MCF 10A (cell line): ENCODE measurements at regions not wholly inside any gene's neighbourhood (a gene's known extent, or its start where the extent isn't known, plus 50 kb on each side); places are given as distances from the start of the nearest gene placed in this dataset.

Experiments
- BruUV-seq: library from RNA; stranded (reverse); fragments of 400-500 nt; replicated peaks from 2 replicates; lab custom pipeline; 2021; lab: Mats Ljungman, UMichigan
- CTCF ChIA-PET: fragments of 300-600 bp; sonication (Branson Sonifier 250); formaldehyde crosslinking; extraction: SDS; loops from one replicate; lab custom pipeline; 2021; ENCODE audit warnings: antibody characterized with exemption, inconsistent platforms; lab: Yijun Ruan, JAX
- POLR2A ChIA-PET: fragments of 300-600, 350-650 bp; sonication (Branson Sonifier 250); formaldehyde crosslinking; extraction: SDS; loops from one replicate; lab custom pipeline; 2020; ENCODE audit warnings: antibody characterized with exemption, inconsistent platforms; lab: Yijun Ruan, JAX
- DNase-seq: peaks from one replicate; pipeline ENCODE4 v3.0.0-alpha.2; 2018; ENCODE audit not compliant: unreplicated experiment
- H3K27ac Mint-ChIP-seq: one replicate; pipeline ENCODE4 v1.8.0; 2022; ENCODE audit warnings: mild to moderate bottlenecking, low read depth, mixed read lengths; ENCODE audit not compliant: unreplicated experiment
- H3K27me3 Mint-ChIP-seq: one replicate; pipeline ENCODE4 v1.8.0; 2022; ENCODE audit warnings: mixed read lengths; ENCODE audit not compliant: insufficient read depth, unreplicated experiment
- H3K36me3 Mint-ChIP-seq: one replicate; pipeline ENCODE4 v1.8.0; 2022; ENCODE audit warnings: mild to moderate bottlenecking, moderate library complexity, mixed read lengths; ENCODE audit not compliant: insufficient read depth, unreplicated experiment
- H3K4me1 Mint-ChIP-seq: one replicate; pipeline ENCODE4 v1.8.0; 2022; ENCODE audit warnings: mixed read lengths; ENCODE audit not compliant: insufficient read depth, unreplicated experiment
- H3K4me3 Mint-ChIP-seq: one replicate; pipeline ENCODE4 v1.8.0; 2022; ENCODE audit warnings: mild to moderate bottlenecking, moderate library complexity, mixed read lengths; ENCODE audit not compliant: unreplicated experiment
- H3K9me3 Mint-ChIP-seq: one replicate; pipeline ENCODE4 v1.8.0; 2022; ENCODE audit warnings: mixed read lengths; ENCODE audit not compliant: unreplicated experiment
- CTCF ChIP-seq: fragments of 200-600 bp; IDR thresholded peaks from one replicate; pipeline ENCODE4 v1.8.0; 2022; ENCODE audit warnings: antibody characterized with exemption, mild to moderate bottlenecking; ENCODE audit not compliant: unreplicated experiment
- intact Hi-C: fragments of 100-400 bp; cut with micrococcal nuclease; formaldehyde crosslinking; loops from 2 replicates; pipeline ENCODE4 v1.14.1; 2022

DNA sequence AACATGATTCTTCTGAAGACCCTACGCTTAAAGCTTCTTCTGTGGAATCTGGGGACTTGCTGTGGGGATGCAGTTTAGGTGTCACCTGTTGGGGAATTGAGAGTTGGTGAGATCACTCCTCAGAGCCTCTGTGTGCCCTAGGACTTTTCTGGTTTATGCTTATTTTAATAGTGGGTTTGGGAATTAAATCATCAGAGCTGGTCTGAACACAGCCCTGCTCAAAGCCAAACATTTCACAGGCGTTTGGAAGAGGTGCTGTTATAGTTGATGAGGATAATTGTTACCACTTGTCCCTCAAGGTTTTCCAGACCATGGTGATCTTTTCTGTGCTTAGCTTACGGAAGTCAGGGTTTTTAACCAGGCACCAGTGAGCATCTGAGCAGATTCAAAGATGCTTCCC lies 106.1 kb downstream of the EBLN1 start:
- no TSS peak for BruUV-seq
- Mint-ChIP-seq H3K4me1 (no peaks in the 10 kb centered on the region), H3K27ac (no peak overlapping the region), H3K36me3 (no peaks in the 10 kb centered on the region), H3K9me3 (no peaks in the 10 kb centered on the region), H3K4me3 (no peak overlapping the region), H3K27me3 (no peaks in the 10 kb centered on the region)
- CTCF ChIA-PET: no interaction called here
- POLR2A ChIA-PET: no interaction called here
- intact Hi-C loops: no loop called here
- DNase-seq: no peak
- no peak for TF ChIP-seq CTCF

GRCh38 chr10:22111260-22111659 lies 106.6 kb downstream of the EBLN1 start:
- Mint-ChIP-seq H3K27me3 (no peaks in the 10 kb centered on the region), H3K4me3 (no peak overlapping the region), H3K9me3 (no peaks in the 10 kb centered on the region), H3K36me3 (no peaks in the 10 kb centered on the region), H3K4me1 (no peaks in the 10 kb centered on the region), H3K27ac (no peak overlapping the region)
- BruUV-seq: no TSS peak
- CTCF ChIA-PET: no interaction called here
- no peak for DNase-seq
- TF ChIP-seq CTCF: no peak
- POLR2A ChIA-PET: no interaction called here
- intact Hi-C loops: no loop called here

- BruUV-seq: no TSS peak
- POLR2A ChIA-PET: no interaction called here
- CTCF ChIA-PET: interaction anchor here (0.6 kb wide), 1 partner anchor 11 kb away, joined by 3 read pairs; no protein-coding TSS in a partner anchor
- Mint-ChIP-seq H3K36me3 (no peaks in the 10 kb centered on the region), H3K9me3 (no peaks in the 10 kb centered on the region), H3K4me3 (no peak overlapping the region), H3K27ac (no peak overlapping the region), H3K4me1 (no peaks in the 10 kb centered on the region), H3K27me3 (no peaks in the 10 kb centered on the region)
- intact Hi-C loops: no loop called here
- no peak for TF ChIP-seq CTCF
- DNase-seq: no peak
Measured at GRCh38 chr10:22110761-22111160, 107.1 kb downstream of the EBLN1 start.

- CTCF ChIA-PET: interaction anchor here (0.7 to 0.8 kb wide), 2 partner anchors 16 to 109 kb away, joined by 3 read pairs; no protein-coding TSS in a partner anchor
- POLR2A ChIA-PET: no interaction called here
- TF ChIP-seq CTCF: no peak
- no peaks in the 10 kb centered on the region for H3K4me1 Mint-ChIP-seq
- peaks cover 7% of the 10 kb centered on the region for H3K9me3 Mint-ChIP-seq
- no peaks in the 10 kb centered on the region for H3K36me3 Mint-ChIP-seq
- intact Hi-C loops: no loop called here
- no peak overlapping the region for H3K4me3 Mint-ChIP-seq
- DNase-seq: no peak
- H3K27ac Mint-ChIP-seq: no peak overlapping the region
- no peaks in the 10 kb centered on the region for H3K27me3 Mint-ChIP-seq
- BruUV-seq: no TSS peak
Measured at GRCh38 chr10:22105270-22105669, 101.7 kb upstream of the DNAJC1 start.
